Esophagus (tissue), 2 donors: ENCODE measurements at regions not wholly inside any gene's neighbourhood (a gene's known extent, or its start where the extent isn't known, plus 50 kb on each side); places are given as distances from the start of the nearest gene placed in this dataset.

Experiments
- H3K27ac ChIP-seq, 2 donors: one replicate each; pipeline ENCODE4 v1.5.1; 2013; ENCODE audit warnings: low read depth in 2 of 2, mild to moderate bottlenecking in 2 of 2, inconsistent platforms in 1 of 2, low read length in 1 of 2, moderate library complexity in 1 of 2
- H3K27me3 ChIP-seq, 2 donors: one replicate each; pipeline ENCODE4 v1.6.1; 2013; ENCODE audit warnings: low read length in 2 of 2, control low read depth in 1 of 2, mild to moderate bottlenecking in 1 of 2; ENCODE audit not compliant: insufficient read depth in 2 of 2, control insufficient read depth in 1 of 2
- H3K36me3 ChIP-seq, 2 donors: one replicate each; pipeline ENCODE4 v1.6.1; 2013; ENCODE audit warnings: low read length in 1 of 2; ENCODE audit not compliant: control insufficient read depth in 2 of 2, insufficient read depth in 2 of 2
- H3K4me1 ChIP-seq, 2 donors: one replicate each; pipeline ENCODE4 v1.6.1; 2013; ENCODE audit warnings: low read length in 1 of 2; ENCODE audit not compliant: control insufficient read depth in 2 of 2, insufficient read depth in 2 of 2
- H3K4me3 ChIP-seq, 2 donors: one replicate each; pipeline ENCODE4 v1.5.1; 2013; ENCODE audit warnings: low read length in 2 of 2, mild to moderate bottlenecking in 2 of 2, low read depth in 1 of 2, moderate library complexity in 1 of 2
- H3K9me3 ChIP-seq, 2 donors: one replicate each; pipeline ENCODE4 v1.6.1; 2013; ENCODE audit warnings: mild to moderate bottlenecking in 2 of 2, low read depth in 1 of 2, low read length in 1 of 2, moderate library complexity in 1 of 2; ENCODE audit not compliant: control insufficient read depth in 2 of 2, insufficient read depth in 1 of 2
- WGBS, 2 donors: extraction: QIAGEN DNeasy Blood & Tissue Kit; methylation state at CpG; one replicate each; pipeline ENCODE4 v1.1.7; 2013; 5-methylcytosine and 5-hydroxymethylcytosine counted together
- donor health status: healthy with polysubstance abuse.
- donor health status: Bipolar disorder and iron deficiency.

GRCh38 chr7:95688931-95689495, 83.3 kb upstream of the DYNC1I1 start:
- Histone ChIP-seq H3K4me3 (no peak overlapping the region), H3K9me3 (no peaks in the 10 kb centered on the region), H3K36me3 (no peaks in the 10 kb centered on the region), H3K4me1 (no peaks in the 10 kb centered on the region), H3K27ac (no peak overlapping the region), H3K27me3 (no peaks in the 10 kb centered on the region)
- WGBS, 2 donors = 48 to 68% methylated on average over 7 of the region's 7 CpGs

GRCh38 chr7:95687759-95688343, 84.5 kb upstream of the DYNC1I1 start:
- Histone ChIP-seq H3K36me3 (no peaks in the 10 kb centered on the region), H3K27me3 (no peaks in the 10 kb centered on the region), H3K4me1 (no peaks in the 10 kb centered on the region), H3K27ac (no peak overlapping the region), H3K9me3 (no peaks in the 10 kb centered on the region), H3K4me3 (no peak overlapping the region)
- 34 to 40% methylated on average over 4 of the region's 4 CpGs for WGBS, 2 donors

DNA sequence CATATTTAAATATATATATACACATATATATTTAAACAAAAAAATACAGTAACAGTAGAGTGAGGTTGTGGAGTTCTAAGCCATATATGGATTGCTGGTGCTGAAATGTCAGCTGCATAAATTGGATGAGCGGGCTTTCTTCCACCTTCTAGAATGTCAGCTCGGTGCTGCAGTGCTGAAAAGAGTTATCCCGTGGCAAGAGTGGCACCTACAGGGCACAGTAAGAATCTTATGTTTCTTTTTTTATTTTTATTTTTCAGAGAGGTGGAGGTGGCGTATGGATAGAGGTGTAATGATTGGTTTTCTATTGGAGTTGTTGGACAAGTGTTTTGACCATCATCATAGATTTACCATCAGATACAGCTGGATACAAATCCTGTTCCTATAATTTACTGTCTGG, 86.2 kb upstream of the DYNC1I1 start:
- Histone ChIP-seq H3K27me3 (no peaks in the 10 kb centered on the region), H3K4me1 (no peaks in the 10 kb centered on the region), H3K27ac (no peak overlapping the region), H3K4me3 (no peak overlapping the region), H3K36me3 (no peaks in the 10 kb centered on the region), H3K9me3 (no peaks in the 10 kb centered on the region)
- 12 to 17% methylated on average over 4 of the region's 4 CpGs for WGBS, 2 donors

DNA sequence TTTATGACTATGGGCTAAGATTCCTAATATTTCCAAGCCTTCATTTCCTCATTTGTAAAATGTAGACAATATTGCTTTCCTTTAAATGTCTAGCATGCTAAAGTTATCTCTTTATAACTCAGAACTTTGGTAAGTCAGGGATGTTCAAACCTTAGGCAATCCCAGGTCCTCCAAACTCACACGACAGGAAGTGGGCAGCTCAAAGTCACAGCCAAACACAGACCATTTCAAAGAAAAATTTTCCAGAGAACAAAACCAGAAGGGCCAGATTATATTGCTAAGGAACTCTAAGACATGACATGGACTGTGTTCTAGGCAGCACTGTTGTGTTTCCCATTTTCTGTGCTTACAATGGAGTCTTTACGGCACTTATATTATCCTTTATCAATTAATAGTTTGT, 87.8 kb upstream of the DYNC1I1 start:
- H3K27ac ChIP-seq = no peak overlapping the region
- no peaks in the 10 kb centered on the region for H3K9me3 ChIP-seq
- H3K36me3 ChIP-seq = no peaks in the 10 kb centered on the region
- no peak overlapping the region for H3K4me3 ChIP-seq
- no peaks in the 10 kb centered on the region for H3K27me3 ChIP-seq
- no peaks in the 10 kb centered on the region for H3K4me1 ChIP-seq
- WGBS, 2 donors = 78 to 92% methylated on average over 2 of the region's 2 CpGs

DNA sequence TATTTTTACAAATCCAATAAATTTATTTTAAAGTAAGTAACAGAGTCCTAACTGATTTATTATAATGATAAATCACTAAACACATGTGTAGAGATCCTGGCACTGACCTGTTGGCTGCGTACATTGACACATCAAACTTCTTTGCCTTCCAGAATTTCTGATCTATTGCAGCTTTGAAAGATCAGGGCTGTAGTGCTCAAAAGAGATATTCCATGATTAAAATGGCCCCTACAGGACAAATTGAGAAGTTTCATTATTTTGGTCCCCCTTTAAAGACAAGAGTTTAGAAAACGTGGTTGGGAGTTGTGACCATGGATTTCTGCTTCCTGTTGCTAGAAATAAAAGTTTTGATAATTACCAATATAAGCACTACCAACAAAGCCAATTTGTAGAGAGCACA, 87.7 kb upstream of the PDK4 start:
- WGBS, 2 donors = 24 to 37% methylated on average over 2 of the region's 2 CpGs
- Histone ChIP-seq H3K36me3 (no peaks in the 10 kb centered on the region), H3K27me3 (no peaks in the 10 kb centered on the region), H3K4me1 (no peaks in the 10 kb centered on the region), H3K9me3 (no peaks in the 10 kb centered on the region), H3K4me3 (no peak overlapping the region), H3K27ac (no peak overlapping the region)

DNA sequence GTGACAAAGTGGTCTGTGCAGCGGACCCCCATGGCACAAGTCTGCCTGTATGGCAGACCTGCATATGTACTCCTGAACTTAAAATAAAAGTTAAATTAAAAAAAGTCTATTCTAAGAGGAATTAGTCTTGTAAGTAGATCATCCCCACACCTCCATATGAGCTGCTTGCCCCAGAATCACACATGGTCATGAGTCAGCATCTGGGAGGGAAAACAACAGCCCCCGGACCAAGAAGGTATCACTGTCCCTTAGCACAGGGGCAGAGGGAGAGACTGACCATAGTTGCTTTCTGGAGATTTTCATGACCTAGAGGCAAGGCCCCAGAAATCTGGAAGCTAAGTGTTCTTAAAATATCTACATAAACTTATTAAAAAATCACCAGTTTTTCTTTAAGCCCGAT, 86.6 kb upstream of the PDK4 start:
- no peak overlapping the region for H3K4me3 ChIP-seq
- H3K9me3 ChIP-seq = no peaks in the 10 kb centered on the region
- H3K27ac ChIP-seq = no peak overlapping the region
- H3K36me3 ChIP-seq = no peaks in the 10 kb centered on the region
- WGBS, 2 donors = 62 to 90% methylated on average over 3 of the region's 3 CpGs
- no peaks in the 10 kb centered on the region for H3K4me1 ChIP-seq
- H3K27me3 ChIP-seq = no peaks in the 10 kb centered on the region

- Histone ChIP-seq H3K36me3 (no peaks in the 10 kb centered on the region), H3K4me1 (no peaks in the 10 kb centered on the region), H3K27ac (no peak overlapping the region), H3K9me3 (no peaks in the 10 kb centered on the region), H3K27me3 (no peaks in the 10 kb centered on the region), H3K4me3 (no peak overlapping the region)
- WGBS, 2 donors = 68 to 71% methylated on average over 3 of the region's 3 CpGs
Measured at GRCh38 chr7:95676691-95677090, 80.4 kb upstream of the PDK4 start.

- Histone ChIP-seq H3K4me3 (no peak overlapping the region), H3K27ac (no peak overlapping the region), H3K27me3 (no peaks in the 10 kb centered on the region), H3K4me1 (no peaks in the 10 kb centered on the region), H3K36me3 (no peaks in the 10 kb centered on the region), H3K9me3 (no peaks in the 10 kb centered on the region)
- 86 to 87% methylated on average over 3 of the region's 3 CpGs for WGBS, 2 donors
Measured at GRCh38 chr7:95675632-95676031, 79.3 kb upstream of the PDK4 start.

GRCh38 chr7:95675016-95675415, 78.7 kb upstream of the PDK4 start:
- H3K27ac ChIP-seq = no peak overlapping the region
- H3K27me3 ChIP-seq = no peaks in the 10 kb centered on the region
- H3K4me1 ChIP-seq = no peaks in the 10 kb centered on the region
- H3K36me3 ChIP-seq = no peaks in the 10 kb centered on the region
- no peaks in the 10 kb centered on the region for H3K9me3 ChIP-seq
- 90 to 94% methylated on average over 6 of the region's 6 CpGs for WGBS, 2 donors
- no peak overlapping the region for H3K4me3 ChIP-seq

DNA sequence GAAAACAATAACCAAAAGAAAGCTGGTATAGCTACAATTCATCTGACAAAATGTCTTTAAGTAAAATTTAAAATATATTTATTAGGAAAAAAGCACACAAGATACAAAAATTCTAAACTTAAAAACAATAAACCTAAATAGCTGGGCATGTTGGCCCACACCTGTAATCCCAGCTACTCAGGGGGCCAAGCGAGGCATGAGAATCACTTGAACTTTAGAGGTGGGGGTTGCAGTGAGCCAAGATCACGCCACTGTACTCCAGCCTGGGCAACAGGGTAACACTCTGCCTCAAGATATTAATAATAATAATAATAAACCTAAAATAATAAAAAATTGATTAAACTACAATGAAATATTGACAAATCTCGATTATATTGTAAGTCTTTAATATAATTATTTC, 77.8 kb upstream of the PDK4 start:
- Histone ChIP-seq H3K36me3 (no peaks in the 10 kb centered on the region), H3K9me3 (no peaks in the 10 kb centered on the region), H3K4me1 (no peaks in the 10 kb centered on the region), H3K27me3 (no peaks in the 10 kb centered on the region), H3K27ac (no peak overlapping the region), H3K4me3 (no peak overlapping the region)
- 77 to 80% methylated on average over 3 of the region's 3 CpGs for WGBS, 2 donors
